Neural cell (in vitro differentiated cells): ENCODE measurements at regions not wholly inside any gene's neighbourhood (a gene's known extent, or its start where the extent isn't known, plus 50 kb on each side); places are given as distances from the start of the nearest gene placed in this dataset.

Experiments used
- EZH2 ChIP-seq: fragments of 200-600, 300-800 bp; shearing (Covaris generic), sonication (generic); IDR thresholded peaks from 2 replicates; pipeline ENCODE4 v1.6.1; 2014; ENCODE audit warnings: antibody characterized with exemption, low read length, borderline replicate concordance, mild to moderate bottlenecking; ENCODE audit not compliant: insufficient read depth, poor library complexity, severe bottlenecking
- SMC3 ChIP-seq: fragments of 450-650 bp; conservative IDR thresholded peaks from 2 replicates; pipeline ENCODE4 v1.6.1; 2014; ENCODE audit warnings: antibody characterized with exemption, mild to moderate bottlenecking, moderate library complexity; ENCODE audit not compliant: poor library complexity
- TF ChIP-seq, protein P1 (sequence below): fragments of 450-650 bp; IDR thresholded peaks from 2 replicates; pipeline ENCODE4 v1.5.1; 2014; ENCODE audit warnings: antibody characterized with exemption, mild to moderate bottlenecking, moderate library complexity; ENCODE audit not compliant: poor library complexity, severe bottlenecking

DNA sequence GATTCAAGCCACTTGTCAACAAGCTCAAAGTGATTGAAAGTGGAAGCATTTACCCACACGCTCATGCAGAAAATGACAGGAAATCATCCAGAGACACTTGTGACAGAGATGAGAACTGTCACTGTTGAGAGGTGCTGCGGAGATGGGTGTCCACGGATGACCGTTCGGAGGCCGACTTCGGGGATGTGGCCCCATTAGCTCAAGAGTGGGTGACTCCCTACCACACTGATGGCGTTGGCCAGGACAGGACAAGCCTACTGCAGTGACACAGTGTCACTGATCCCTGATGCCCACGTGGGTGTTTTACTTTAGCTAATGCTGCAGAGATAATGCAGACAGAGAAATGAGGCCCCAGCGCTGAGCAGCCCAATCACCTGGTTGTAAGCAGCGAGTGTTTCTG, 81.5 kb upstream of the YWHAQ start:
- TF ChIP-seq, protein P1, sequence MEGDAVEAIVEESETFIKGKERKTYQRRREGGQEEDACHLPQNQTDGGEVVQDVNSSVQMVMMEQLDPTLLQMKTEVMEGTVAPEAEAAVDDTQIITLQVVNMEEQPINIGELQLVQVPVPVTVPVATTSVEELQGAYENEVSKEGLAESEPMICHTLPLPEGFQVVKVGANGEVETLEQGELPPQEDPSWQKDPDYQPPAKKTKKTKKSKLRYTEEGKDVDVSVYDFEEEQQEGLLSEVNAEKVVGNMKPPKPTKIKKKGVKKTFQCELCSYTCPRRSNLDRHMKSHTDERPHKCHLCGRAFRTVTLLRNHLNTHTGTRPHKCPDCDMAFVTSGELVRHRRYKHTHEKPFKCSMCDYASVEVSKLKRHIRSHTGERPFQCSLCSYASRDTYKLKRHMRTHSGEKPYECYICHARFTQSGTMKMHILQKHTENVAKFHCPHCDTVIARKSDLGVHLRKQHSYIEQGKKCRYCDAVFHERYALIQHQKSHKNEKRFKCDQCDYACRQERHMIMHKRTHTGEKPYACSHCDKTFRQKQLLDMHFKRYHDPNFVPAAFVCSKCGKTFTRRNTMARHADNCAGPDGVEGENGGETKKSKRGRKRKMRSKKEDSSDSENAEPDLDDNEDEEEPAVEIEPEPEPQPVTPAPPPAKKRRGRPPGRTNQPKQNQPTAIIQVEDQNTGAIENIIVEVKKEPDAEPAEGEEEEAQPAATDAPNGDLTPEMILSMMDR: no peak
- TF ChIP-seq EZH2 (no peak), SMC3 (peak; percentile 35)
